Thyroid gland (tissue), 4 donors: ENCODE measurements at regions not wholly inside any gene's neighbourhood (a gene's known extent, or its start where the extent isn't known, plus 50 kb on each side); places are given as distances from the start of the nearest gene placed in this dataset.

Source experiments
- DNase-seq, 2 donors: peaks; one replicate each; pipeline ENCODE4 v3.0.0-alpha.2; 2019
- H3K27ac ChIP-seq, 3 donors: fragments of 200-600 bp; sonication (generic); 1 replicate in 2 of 3; 2 replicates in 1 of 3; pipeline ENCODE4 v1.5.1; 2016 to 2019; ENCODE audit warnings: mild to moderate bottlenecking in 1 of 3, moderate library complexity in 1 of 3
- H3K27me3 ChIP-seq: fragments of 200-600 bp; sonication (generic); one replicate; pipeline ENCODE4 v1.5.1; 2019
- H3K36me3 ChIP-seq, 2 donors: fragments of 200-600 bp; sonication (generic); one replicate each; pipeline ENCODE4 v1.5.1; 2016 to 2019
- H3K4me1 ChIP-seq, 2 donors: fragments of 200-600 bp; sonication (generic); one replicate each; pipeline ENCODE4 v1.5.1; 2017 to 2019
- H3K4me3 ChIP-seq, 3 donors: fragments of 200-600 bp; sonication (generic); replicated peaks in 1 of 3; 1 replicate in 2 of 3; 2 replicates in 1 of 3; pipeline ENCODE4 v1.5.1; 2016; ENCODE audit warnings: mild to moderate bottlenecking in 1 of 3
- H3K9me3 ChIP-seq: fragments of 200-600 bp; sonication (generic); one replicate; pipeline ENCODE4 v1.5.1; 2017
- POLR2A ChIP-seq, 2 donors: fragments of 450-650 bp; IDR thresholded peaks; one replicate each; pipeline ENCODE4 v1.6.1; 2017; ENCODE audit warnings: antibody characterized with exemption in 2 of 2, mild to moderate bottlenecking in 2 of 2, moderate library complexity in 1 of 2
- WGBS, 2 donors: methylation state at CpG; one replicate each; pipeline ENCODE4 v1.1.5; 2017; 5-methylcytosine and 5-hydroxymethylcytosine counted together
- intact Hi-C: fragments of 100-400 bp; cut with DNase I; formaldehyde crosslinking; loops from one replicate; pipeline ENCODE4 v1.15.1; 2023
- TF ChIP-seq, protein P1 (sequence below), 6 experiments: fragments of 200-600 bp in 3 of 6; fragments of 450-650 bp in 3 of 6; sonication (generic) in 3 of 6; IDR thresholded peaks; one replicate each; pipeline ENCODE4 v1.5.1; 2016 to 2019; ENCODE audit warnings: antibody characterized with exemption in 6 of 6, mild to moderate bottlenecking in 2 of 6, inconsistent platforms in 1 of 6, moderate library complexity in 1 of 6

- no peaks in the 10 kb centered on the region for H3K36me3 ChIP-seq
- TF ChIP-seq, protein P1, sequence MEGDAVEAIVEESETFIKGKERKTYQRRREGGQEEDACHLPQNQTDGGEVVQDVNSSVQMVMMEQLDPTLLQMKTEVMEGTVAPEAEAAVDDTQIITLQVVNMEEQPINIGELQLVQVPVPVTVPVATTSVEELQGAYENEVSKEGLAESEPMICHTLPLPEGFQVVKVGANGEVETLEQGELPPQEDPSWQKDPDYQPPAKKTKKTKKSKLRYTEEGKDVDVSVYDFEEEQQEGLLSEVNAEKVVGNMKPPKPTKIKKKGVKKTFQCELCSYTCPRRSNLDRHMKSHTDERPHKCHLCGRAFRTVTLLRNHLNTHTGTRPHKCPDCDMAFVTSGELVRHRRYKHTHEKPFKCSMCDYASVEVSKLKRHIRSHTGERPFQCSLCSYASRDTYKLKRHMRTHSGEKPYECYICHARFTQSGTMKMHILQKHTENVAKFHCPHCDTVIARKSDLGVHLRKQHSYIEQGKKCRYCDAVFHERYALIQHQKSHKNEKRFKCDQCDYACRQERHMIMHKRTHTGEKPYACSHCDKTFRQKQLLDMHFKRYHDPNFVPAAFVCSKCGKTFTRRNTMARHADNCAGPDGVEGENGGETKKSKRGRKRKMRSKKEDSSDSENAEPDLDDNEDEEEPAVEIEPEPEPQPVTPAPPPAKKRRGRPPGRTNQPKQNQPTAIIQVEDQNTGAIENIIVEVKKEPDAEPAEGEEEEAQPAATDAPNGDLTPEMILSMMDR (IDR thresholded peaks at IDR 0.05), result no peak
- no peak for TF ChIP-seq POLR2A (IDR thresholded peaks at IDR 0.05)
- DNase-seq, result no peak
- WGBS, 2 donors, result 68 to 77% methylated on average over 5 of the region's 5 CpGs
- H3K4me3 ChIP-seq, result no peak overlapping the region
- H3K27me3 ChIP-seq, result no peaks in the 10 kb centered on the region
- intact Hi-C loops, result no loop called here
- H3K9me3 ChIP-seq, result no peaks in the 10 kb centered on the region
- no peak overlapping the region for H3K27ac ChIP-seq
- no peaks in the 10 kb centered on the region for H3K4me1 ChIP-seq
These were observed 353.0 kb downstream of the NPHP4 start for GRCh38 chr1:5639106-5639722.

DNA sequence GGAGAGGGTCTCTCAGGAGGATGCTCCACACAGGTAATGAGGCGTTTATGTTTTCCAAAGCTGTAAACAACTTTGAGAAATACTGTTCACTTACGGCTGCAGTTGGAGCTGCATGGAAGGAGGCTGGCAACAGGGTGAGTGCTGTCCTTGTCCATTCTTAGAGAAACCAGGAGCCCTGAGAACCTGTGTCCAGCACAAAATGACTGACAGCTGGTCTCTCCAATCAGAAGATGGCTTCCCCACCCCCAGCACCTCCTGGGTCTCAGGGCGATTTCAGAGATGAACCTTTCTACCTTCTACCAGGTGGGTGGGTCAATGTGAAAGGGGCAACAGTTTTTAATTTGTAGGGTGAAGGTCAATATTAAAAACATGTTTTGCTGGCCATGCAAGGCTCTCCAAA lies 353.6 kb downstream of the NPHP4 start:
- DNase-seq, result no peak
- Histone ChIP-seq H3K4me3 (no peak overlapping the region), H3K9me3 (no peaks in the 10 kb centered on the region), H3K27me3 (no peaks in the 10 kb centered on the region), H3K36me3 (no peaks in the 10 kb centered on the region), H3K4me1 (no peaks in the 10 kb centered on the region), H3K27ac (no peak overlapping the region)
- no peak for TF ChIP-seq POLR2A (IDR thresholded peaks at IDR 0.05)
- TF ChIP-seq, protein P1 (IDR thresholded peaks at IDR 0.05), result no peak
- WGBS, 2 donors, result 83 to 84% methylated on average over 3 of the region's 3 CpGs
- intact Hi-C loops, result no loop called here

- H3K27ac ChIP-seq, result no peak overlapping the region
- intact Hi-C loops, result no loop called here
- no peaks in the 10 kb centered on the region for H3K36me3 ChIP-seq
- H3K27me3 ChIP-seq, result no peaks in the 10 kb centered on the region
- no peak overlapping the region for H3K4me3 ChIP-seq
- H3K9me3 ChIP-seq, result no peaks in the 10 kb centered on the region
- TF ChIP-seq POLR2A (IDR thresholded peaks at IDR 0.05), result no peak
- TF ChIP-seq, protein P1 (IDR thresholded peaks at IDR 0.05), result peak in 1 of 6 experiments; percentile 17
- peak; percentile 4 to 13 for DNase-seq
- WGBS, 2 donors, result 81 to 83% methylated on average over 2 of the region's 2 CpGs
- no peaks in the 10 kb centered on the region for H3K4me1 ChIP-seq
These were observed 355.1 kb downstream of the NPHP4 start for GRCh38 chr1:5637171-5637570.

DNA sequence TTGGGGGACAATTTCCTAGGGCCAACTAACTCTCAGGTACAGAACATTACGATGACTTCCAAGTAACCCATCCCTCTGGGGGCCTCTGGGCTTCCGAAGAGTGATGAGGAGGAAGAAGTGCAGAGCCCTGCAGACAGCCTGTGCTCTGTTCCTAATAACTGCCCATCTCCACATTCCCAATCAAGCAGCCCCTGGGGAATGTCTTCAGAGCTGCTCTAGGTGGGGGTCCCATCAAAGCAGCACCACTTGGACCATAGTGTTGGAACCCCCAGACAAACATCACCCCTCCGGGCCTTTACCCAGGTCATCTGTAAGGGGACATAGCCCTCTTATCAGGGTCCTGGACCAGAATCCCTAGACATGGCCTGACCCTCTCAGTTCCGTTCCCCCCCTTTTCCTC lies 357.3 kb downstream of the NPHP4 start:
- TF ChIP-seq, protein P1 (IDR thresholded peaks at IDR 0.05), result no peak
- TF ChIP-seq POLR2A (IDR thresholded peaks at IDR 0.05), result no peak
- WGBS, 2 donors, result 73 to 100% methylated on average over 4 of the region's 4 CpGs
- no peaks in the 10 kb centered on the region for H3K4me1 ChIP-seq
- H3K9me3 ChIP-seq, result no peaks in the 10 kb centered on the region
- no peaks in the 10 kb centered on the region for H3K36me3 ChIP-seq
- no peak for DNase-seq
- intact Hi-C loops, result no loop called here
- H3K27ac ChIP-seq, result no peak overlapping the region
- no peak overlapping the region for H3K4me3 ChIP-seq
- no peaks in the 10 kb centered on the region for H3K27me3 ChIP-seq

- TF ChIP-seq, protein P1 (IDR thresholded peaks at IDR 0.05), result no peak
- no peak for TF ChIP-seq POLR2A (IDR thresholded peaks at IDR 0.05)
- no peak for DNase-seq
- H3K9me3 ChIP-seq, result no peaks in the 10 kb centered on the region
- no peaks in the 10 kb centered on the region for H3K36me3 ChIP-seq
- H3K27me3 ChIP-seq, result no peaks in the 10 kb centered on the region
- WGBS, 2 donors, result 77 to 86% methylated on average over 10 of the region's 10 CpGs
- intact Hi-C loops, result no loop called here
- H3K4me3 ChIP-seq, result no peak overlapping the region
- no peak overlapping the region for H3K27ac ChIP-seq
- H3K4me1 ChIP-seq, result no peaks in the 10 kb centered on the region
These were observed 359.4 kb downstream of the NPHP4 start for GRCh38 chr1:5632814-5633213.
